Activated CD8-positive, alpha-beta memory T cell treated with anti-CD3 and anti-CD28 coated beads, Interleukin-2, amount 10 ng/mL, durations not matched to agents 7 days and 5 days (primary cell): ENCODE measurements at regions not wholly inside any gene's neighbourhood (a gene's known extent, or its start where the extent isn't known, plus 50 kb on each side); places are given as distances from the start of the nearest gene placed in this dataset.

Experiments used
- ATAC-seq: fragments of 150-1000 bp; cut with Tn5 transposase; one replicate; pipeline ENCODE4 v1.10.0; 2021; ENCODE audit warnings: moderate library complexity
- CTCF ChIA-PET: fragments of 350-600 bp; sonication (Branson Sonifier 250); formaldehyde crosslinking; loops from one replicate; lab custom pipeline; 2021; ENCODE audit warnings: antibody characterized with exemption; lab: Charles Lee
- DNase-seq: peaks from one replicate; pipeline ENCODE4 v3.0.0-alpha.2; 2020
- H3K27ac Mint-ChIP-seq: one replicate; pipeline ENCODE4 v1.8.0; 2021; ENCODE audit warnings: mild to moderate bottlenecking, mixed read lengths
- H3K27me3 Mint-ChIP-seq: one replicate; pipeline ENCODE4 v1.8.0; 2021; ENCODE audit warnings: mixed read lengths
- H3K36me3 Mint-ChIP-seq: one replicate; pipeline ENCODE4 v1.8.0; 2021; ENCODE audit warnings: mild to moderate bottlenecking, mixed read lengths
- H3K4me1 Mint-ChIP-seq: one replicate; pipeline ENCODE4 v1.8.0; 2021; ENCODE audit warnings: mixed read lengths
- H3K4me3 Mint-ChIP-seq: one replicate; pipeline ENCODE4 v1.8.0; 2021; ENCODE audit warnings: mild to moderate bottlenecking, moderate library complexity, mixed read lengths
- H3K9me3 Mint-ChIP-seq: one replicate; pipeline ENCODE4 v1.8.0; 2022; ENCODE audit warnings: low read depth, mixed read lengths

DNA sequence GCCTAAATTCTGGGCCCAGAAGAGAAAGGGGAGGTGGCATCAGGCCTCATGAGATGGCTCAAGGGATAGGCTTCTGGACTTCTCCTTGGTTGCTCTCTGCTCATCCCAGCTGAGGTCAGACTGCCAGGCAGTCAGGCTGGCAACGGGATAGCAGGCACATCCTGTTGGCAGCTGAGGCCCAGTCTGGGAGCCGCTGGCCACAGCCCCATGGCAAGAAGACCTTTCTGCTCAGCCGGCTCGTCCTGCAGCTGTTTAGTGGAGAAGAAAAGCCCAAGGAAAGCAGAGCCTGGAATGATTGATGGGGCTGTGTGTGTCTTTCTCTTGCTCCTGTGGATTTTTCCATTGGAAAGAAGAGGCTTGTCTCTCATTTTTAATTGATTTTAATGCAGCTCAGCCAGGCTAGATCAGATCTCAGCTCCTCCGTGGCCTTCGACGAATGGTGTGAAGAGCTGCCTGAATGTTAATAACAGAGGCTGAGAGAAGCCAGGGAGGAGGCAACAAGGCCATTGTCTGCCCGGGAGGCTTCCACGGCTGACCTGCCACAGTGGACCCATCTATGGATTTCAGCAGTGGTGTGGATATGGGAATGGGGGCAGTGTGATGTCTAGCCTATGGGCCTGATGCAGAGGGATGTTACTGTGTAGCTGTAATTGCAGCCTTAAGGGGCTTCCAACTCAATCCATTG, 99.5 kb downstream of the HS1BP3 start:
- Mint-ChIP-seq H3K36me3 (no peaks in the 10 kb centered on the region), H3K27me3 (peaks cover 6% of the 10 kb centered on the region), H3K4me3 (no peak overlapping the region), H3K9me3 (no peaks in the 10 kb centered on the region), H3K4me1 (peaks cover 7% of the 10 kb centered on the region), H3K27ac (no peak overlapping the region)
- ATAC-seq (no peak), DNase-seq (no peak)
- CTCF ChIA-PET, result no interaction called here

- no peak for DNase-seq
- H3K27me3 Mint-ChIP-seq, result peaks cover 10% of the 10 kb centered on the region
- H3K9me3 Mint-ChIP-seq, result no peaks in the 10 kb centered on the region
- H3K4me3 Mint-ChIP-seq, result no peak overlapping the region
- CTCF ChIA-PET, result no interaction called here
- no peaks in the 10 kb centered on the region for H3K36me3 Mint-ChIP-seq
- ATAC-seq, result no peak
- peaks cover 7% of the 10 kb centered on the region for H3K4me1 Mint-ChIP-seq
- H3K27ac Mint-ChIP-seq, result no peak overlapping the region
Observed at GRCh38 chr2:20551945-20552328, 99.0 kb downstream of the HS1BP3 start.

- Mint-ChIP-seq H3K36me3 (no peaks in the 10 kb centered on the region), H3K4me1 (peaks cover 7% of the 10 kb centered on the region), H3K9me3 (no peaks in the 10 kb centered on the region), H3K27me3 (peaks cover 15% of the 10 kb centered on the region), H3K27ac (no peak overlapping the region), H3K4me3 (no peak overlapping the region)
- no peak for DNase-seq
- ATAC-seq, result no peak
- CTCF ChIA-PET, result interaction anchor here (1.9 kb wide), 1 partner anchor 98 kb away, joined by 5 read pairs; the partner anchor contains the start of gene HS1BP3
Observed at GRCh38 chr2:20552847-20553246, 98.1 kb downstream of the HS1BP3 start.

GRCh38 chr2:20553580-20553979, 97.3 kb downstream of the HS1BP3 start:
- H3K36me3 Mint-ChIP-seq, result no peaks in the 10 kb centered on the region
- CTCF ChIA-PET, result interaction anchor here (1.8 to 1.9 kb wide), 2 partner anchors 98 to 143 kb away, joined by 4 to 5 read pairs; partner anchors contain the start of gene HS1BP3
- H3K27me3 Mint-ChIP-seq, result peaks cover 17% of the 10 kb centered on the region
- DNase-seq (no peak), ATAC-seq (no peak)
- peaks cover 7% of the 10 kb centered on the region for H3K4me1 Mint-ChIP-seq
- no peak overlapping the region for H3K4me3 Mint-ChIP-seq
- H3K9me3 Mint-ChIP-seq, result no peaks in the 10 kb centered on the region
- no peak overlapping the region for H3K27ac Mint-ChIP-seq

DNA sequence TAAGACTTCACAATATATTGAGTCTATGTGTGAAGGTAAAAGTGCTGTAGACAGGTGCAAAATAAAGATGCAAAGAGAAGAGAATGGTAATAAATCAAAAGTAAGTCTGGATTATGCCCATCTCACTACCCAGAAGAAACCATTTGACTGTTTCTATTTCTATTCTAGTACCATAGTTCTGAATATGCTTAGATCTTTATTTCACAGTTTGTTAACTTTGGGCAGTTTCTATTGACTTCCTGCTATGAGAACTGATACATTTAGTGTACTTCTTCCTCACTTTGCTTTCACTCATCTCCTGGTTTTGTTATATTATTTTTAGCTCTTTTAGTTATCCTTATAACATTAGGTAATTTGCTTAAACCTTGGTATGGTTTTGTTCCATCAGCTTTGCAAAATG, 94.9 kb downstream of the HS1BP3 start:
- no peak overlapping the region for H3K4me3 Mint-ChIP-seq
- ATAC-seq, result no peak
- no peak overlapping the region for H3K27ac Mint-ChIP-seq
- CTCF ChIA-PET, result no interaction called here
- no peak for DNase-seq
- H3K4me1 Mint-ChIP-seq, result peaks cover 7% of the 10 kb centered on the region
- no peaks in the 10 kb centered on the region for H3K9me3 Mint-ChIP-seq
- H3K27me3 Mint-ChIP-seq, result peaks cover 17% of the 10 kb centered on the region
- H3K36me3 Mint-ChIP-seq, result no peaks in the 10 kb centered on the region

GRCh38 chr2:20556756-20557155, 94.1 kb downstream of the HS1BP3 start:
- no peak overlapping the region for H3K4me3 Mint-ChIP-seq
- CTCF ChIA-PET, result no interaction called here
- H3K36me3 Mint-ChIP-seq, result no peaks in the 10 kb centered on the region
- no peak overlapping the region for H3K27ac Mint-ChIP-seq
- DNase-seq (no peak), ATAC-seq (no peak)
- no peaks in the 10 kb centered on the region for H3K9me3 Mint-ChIP-seq
- H3K27me3 Mint-ChIP-seq, result peaks cover 17% of the 10 kb centered on the region
- H3K4me1 Mint-ChIP-seq, result peaks cover 7% of the 10 kb centered on the region

DNA sequence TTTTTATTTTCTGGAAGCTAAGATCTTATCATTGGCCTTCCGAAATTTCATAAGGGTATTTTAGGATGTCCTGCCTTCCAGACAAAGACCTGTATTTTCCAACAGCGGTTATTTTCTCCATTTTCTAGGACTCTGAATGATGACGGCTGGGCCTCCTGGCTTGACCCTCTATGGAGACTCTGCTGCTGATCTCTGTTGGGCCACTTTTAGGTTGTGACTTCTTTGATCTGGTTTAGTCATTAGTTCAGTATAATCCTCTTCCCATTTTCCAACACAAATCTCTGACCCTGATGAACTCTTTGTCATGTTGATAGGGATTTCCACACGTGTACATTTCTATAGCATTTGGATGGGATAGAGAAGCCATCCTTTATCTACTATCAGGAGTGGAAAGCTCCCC, 93.7 kb downstream of the HS1BP3 start:
- H3K9me3 Mint-ChIP-seq, result no peaks in the 10 kb centered on the region
- CTCF ChIA-PET, result no interaction called here
- peaks cover 17% of the 10 kb centered on the region for H3K27me3 Mint-ChIP-seq
- no peaks in the 10 kb centered on the region for H3K36me3 Mint-ChIP-seq
- H3K4me1 Mint-ChIP-seq, result peaks cover 3% of the 10 kb centered on the region
- DNase-seq (no peak), ATAC-seq (no peak)
- H3K4me3 Mint-ChIP-seq, result no peak overlapping the region
- no peak overlapping the region for H3K27ac Mint-ChIP-seq

GRCh38 chr2:20557635-20558034, 93.3 kb downstream of the HS1BP3 start:
- Mint-ChIP-seq H3K4me1 (peaks cover 3% of the 10 kb centered on the region), H3K27me3 (peaks cover 18% of the 10 kb centered on the region), H3K27ac (no peak overlapping the region), H3K4me3 (no peak overlapping the region), H3K9me3 (no peaks in the 10 kb centered on the region), H3K36me3 (no peaks in the 10 kb centered on the region)
- DNase-seq (no peak), ATAC-seq (no peak)
- CTCF ChIA-PET, result no interaction called here

DNA sequence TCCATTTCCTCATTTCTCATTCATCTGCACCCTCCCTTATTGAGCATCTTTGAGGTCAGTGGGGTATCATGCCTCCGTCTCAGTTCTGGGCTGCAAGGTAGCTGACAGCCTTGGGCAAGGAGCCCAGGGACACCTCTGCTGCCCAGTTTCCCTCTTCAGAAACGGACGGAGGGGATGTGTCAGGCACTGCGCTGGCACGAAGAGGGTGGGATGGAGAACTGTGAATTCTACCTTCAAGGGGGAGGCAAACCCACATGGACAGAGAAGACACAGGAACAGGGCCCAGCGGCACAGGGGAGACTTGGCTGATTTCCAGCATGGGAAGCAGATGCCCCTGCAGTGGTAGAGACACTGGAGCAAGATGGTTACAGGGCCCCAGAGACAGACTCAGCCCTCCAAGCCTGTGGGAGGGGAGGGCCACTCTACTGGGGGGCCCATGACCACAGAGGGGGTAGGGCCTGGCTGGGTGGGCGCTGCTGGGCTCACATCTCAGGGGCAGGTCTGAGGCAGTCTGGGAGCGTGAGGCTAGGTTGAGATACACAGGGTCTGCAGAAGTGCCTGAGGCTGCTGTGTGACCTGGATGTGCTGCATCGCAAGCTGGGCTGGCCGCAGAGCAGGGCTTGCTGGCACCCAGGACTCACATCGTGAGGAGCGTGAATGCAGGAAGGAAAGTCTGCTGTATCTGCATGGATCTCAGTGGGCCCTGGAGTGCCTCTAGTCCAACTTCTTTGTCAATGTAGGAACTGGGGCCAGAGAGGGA, 92.3 kb downstream of the HS1BP3 start:
- Mint-ChIP-seq H3K36me3 (no peaks in the 10 kb centered on the region), H3K27me3 (peaks cover 22% of the 10 kb centered on the region), H3K4me1 (no peaks in the 10 kb centered on the region), H3K27ac (no peak overlapping the region), H3K9me3 (no peaks in the 10 kb centered on the region), H3K4me3 (no peak overlapping the region)
- no peak for DNase-seq
- ATAC-seq, result no peak
- CTCF ChIA-PET, result no interaction called here

DNA sequence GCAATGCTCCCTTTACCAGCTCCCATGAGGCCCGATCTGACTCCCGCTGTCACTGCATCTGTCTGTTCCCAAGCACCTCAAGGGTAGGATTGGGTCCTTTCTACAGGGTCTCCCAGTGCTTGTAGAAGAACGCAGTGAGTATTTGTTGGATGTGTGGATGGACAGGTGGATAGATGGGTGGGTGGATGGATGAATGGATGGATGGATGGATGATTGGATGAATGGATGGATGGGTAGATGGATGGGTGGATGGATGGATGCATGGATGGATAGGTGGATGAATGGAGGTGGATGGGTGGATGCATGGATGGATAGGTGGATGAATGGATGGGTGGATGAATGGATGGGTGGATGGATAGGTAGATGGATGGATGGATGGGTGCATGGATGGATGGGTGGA, 91.6 kb downstream of the HS1BP3 start:
- no peak for ATAC-seq

GRCh38 chr2:20560011-20560410, 90.9 kb downstream of the HS1BP3 start:
- Mint-ChIP-seq H3K36me3 (no peaks in the 10 kb centered on the region), H3K9me3 (no peaks in the 10 kb centered on the region), H3K27me3 (peaks cover 22% of the 10 kb centered on the region), H3K27ac (no peak overlapping the region), H3K4me3 (no peak overlapping the region), H3K4me1 (no peaks in the 10 kb centered on the region)
- ATAC-seq (no peak), DNase-seq (no peak)
- CTCF ChIA-PET, result no interaction called here

More for the DNA sequence above, 91.6 kb downstream of the HS1BP3 start:
- no peaks in the 10 kb centered on the region for H3K36me3 Mint-ChIP-seq
- H3K4me1 Mint-ChIP-seq, result no peaks in the 10 kb centered on the region
- H3K4me3 Mint-ChIP-seq, result no peak overlapping the region
- H3K27me3 Mint-ChIP-seq, result peaks cover 22% of the 10 kb centered on the region
- no peaks in the 10 kb centered on the region for H3K9me3 Mint-ChIP-seq
- CTCF ChIA-PET, result no interaction called here
- DNase-seq, result no peak
- no peak overlapping the region for H3K27ac Mint-ChIP-seq

DNA sequence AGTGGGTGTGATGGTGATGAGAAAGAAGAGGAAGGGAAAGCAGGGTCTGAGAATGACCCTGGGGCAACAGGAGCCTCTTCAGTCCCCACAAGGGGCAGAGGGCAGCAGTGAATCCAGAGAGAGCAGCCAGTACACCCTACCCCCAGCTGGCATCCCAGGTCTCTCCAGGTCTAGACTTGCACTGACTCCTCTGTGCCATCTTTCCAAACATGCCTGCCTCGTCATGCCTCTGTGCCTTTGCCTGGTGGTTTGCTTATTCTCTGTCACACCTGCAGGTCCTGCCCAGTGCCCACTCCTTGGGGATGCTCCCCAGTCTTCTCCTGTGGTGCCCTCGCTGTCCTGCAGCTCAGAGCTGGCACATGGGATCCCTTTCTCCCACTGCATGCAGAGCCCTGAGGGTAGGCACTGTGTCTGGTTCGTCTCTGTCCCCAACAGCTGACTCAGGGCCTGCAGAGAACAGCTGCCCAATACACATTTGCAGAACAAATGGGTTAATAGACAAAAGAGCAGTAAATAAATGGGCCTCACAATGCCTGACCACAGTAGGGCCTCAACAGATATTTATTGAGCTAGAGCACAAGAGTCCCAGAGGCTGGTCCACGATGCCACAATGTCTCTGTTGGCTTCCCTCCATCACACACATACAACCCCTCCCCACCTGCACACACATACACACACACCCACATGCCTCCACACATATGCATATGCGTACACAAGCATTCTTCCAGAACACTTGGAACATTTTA, 89.8 kb downstream of the HS1BP3 start:
- Mint-ChIP-seq H3K27me3 (peaks cover 22% of the 10 kb centered on the region), H3K27ac (no peak overlapping the region)

DNA sequence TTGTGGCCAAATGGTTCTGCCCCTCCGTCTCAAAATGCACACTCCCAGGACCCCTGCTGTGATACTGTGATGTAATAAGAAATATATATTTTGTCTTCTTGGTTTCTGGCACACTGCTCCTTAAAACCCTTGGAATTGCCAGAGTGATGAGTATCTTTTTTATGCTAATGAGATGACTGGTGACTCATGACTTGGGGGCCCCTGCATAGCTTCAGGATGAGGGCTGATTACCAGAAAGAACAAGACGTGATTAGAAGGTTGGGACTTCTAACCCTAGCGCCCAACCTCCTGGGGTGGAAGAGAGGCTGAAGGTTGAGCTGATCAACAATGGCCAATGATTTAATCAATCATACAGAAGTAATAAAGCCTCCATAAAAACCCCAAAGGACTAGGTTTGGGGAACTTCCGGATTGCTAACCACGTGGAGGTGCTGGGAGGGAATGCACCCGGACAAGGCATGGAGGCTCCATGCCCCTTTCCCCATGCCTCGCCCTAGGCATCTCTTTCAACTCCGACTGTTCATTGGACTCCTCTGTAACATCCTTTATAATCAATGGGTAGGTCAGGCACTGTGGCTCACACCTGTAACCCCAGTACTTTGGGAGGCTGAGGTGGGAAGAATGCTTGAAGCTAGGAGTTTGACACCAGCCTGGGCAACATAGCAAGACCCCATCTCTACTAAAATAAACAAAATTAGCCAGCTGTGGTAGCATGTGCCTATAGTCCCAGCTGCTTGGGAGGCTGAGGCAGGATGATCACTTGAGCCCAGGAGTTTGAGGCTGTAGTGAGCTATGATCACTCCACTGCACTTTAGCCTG, 89.1 kb downstream of the HS1BP3 start:
- no peaks in the 10 kb centered on the region for H3K9me3 Mint-ChIP-seq
- DNase-seq (no peak), ATAC-seq (no peak)
- H3K4me3 Mint-ChIP-seq, result no peak overlapping the region
- H3K36me3 Mint-ChIP-seq, result no peaks in the 10 kb centered on the region
- no peaks in the 10 kb centered on the region for H3K4me1 Mint-ChIP-seq
- CTCF ChIA-PET, result interaction anchor here (1.2 kb wide), 1 partner anchor 44 kb away, joined by 4 read pairs; no protein-coding TSS in a partner anchor
- no peak overlapping the region for H3K27ac Mint-ChIP-seq
- H3K27me3 Mint-ChIP-seq, result peaks cover 16% of the 10 kb centered on the region

More for the DNA sequence above, 89.8 kb downstream of the HS1BP3 start:
- ATAC-seq (no peak), DNase-seq (no peak)
- no peaks in the 10 kb centered on the region for H3K9me3 Mint-ChIP-seq
- CTCF ChIA-PET, result no interaction called here
- H3K4me3 Mint-ChIP-seq, result no peak overlapping the region
- H3K36me3 Mint-ChIP-seq, result no peaks in the 10 kb centered on the region
- H3K4me1 Mint-ChIP-seq, result no peaks in the 10 kb centered on the region
